MM.1S (cell line): ENCODE measurements at regions not wholly inside any gene's neighbourhood (a gene's known extent, or its start where the extent isn't known, plus 50 kb on each side); places are given as distances from the start of the nearest gene placed in this dataset.

ENCODE experiments used
- EZH2 ChIP-seq: fragments of 300-600 bp; sonication (generic); optimal IDR thresholded peaks from 2 replicates; pipeline ENCODE3; 2017; ENCODE audit warnings: low read depth, mild to moderate bottlenecking, antibody characterized with exemption, low read length, mixed read lengths
- EZH2phosphoT487 ChIP-seq: fragments of 300-600 bp; sonication (generic); IDR thresholded peaks from 2 replicates; pipeline ENCODE4 v1.6.1; 2018; ENCODE audit warnings: antibody characterized with exemption, low read length
- TF ChIP-seq, protein P1 (sequence below): fragments of 300-600 bp; sonication (generic); IDR thresholded peaks from 2 replicates; pipeline ENCODE4 v1.5.1; 2016; ENCODE audit warnings: antibody characterized with exemption, low read length, mixed read lengths

- TF ChIP-seq, protein P1, sequence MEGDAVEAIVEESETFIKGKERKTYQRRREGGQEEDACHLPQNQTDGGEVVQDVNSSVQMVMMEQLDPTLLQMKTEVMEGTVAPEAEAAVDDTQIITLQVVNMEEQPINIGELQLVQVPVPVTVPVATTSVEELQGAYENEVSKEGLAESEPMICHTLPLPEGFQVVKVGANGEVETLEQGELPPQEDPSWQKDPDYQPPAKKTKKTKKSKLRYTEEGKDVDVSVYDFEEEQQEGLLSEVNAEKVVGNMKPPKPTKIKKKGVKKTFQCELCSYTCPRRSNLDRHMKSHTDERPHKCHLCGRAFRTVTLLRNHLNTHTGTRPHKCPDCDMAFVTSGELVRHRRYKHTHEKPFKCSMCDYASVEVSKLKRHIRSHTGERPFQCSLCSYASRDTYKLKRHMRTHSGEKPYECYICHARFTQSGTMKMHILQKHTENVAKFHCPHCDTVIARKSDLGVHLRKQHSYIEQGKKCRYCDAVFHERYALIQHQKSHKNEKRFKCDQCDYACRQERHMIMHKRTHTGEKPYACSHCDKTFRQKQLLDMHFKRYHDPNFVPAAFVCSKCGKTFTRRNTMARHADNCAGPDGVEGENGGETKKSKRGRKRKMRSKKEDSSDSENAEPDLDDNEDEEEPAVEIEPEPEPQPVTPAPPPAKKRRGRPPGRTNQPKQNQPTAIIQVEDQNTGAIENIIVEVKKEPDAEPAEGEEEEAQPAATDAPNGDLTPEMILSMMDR: no peak
- TF ChIP-seq EZH2 (no peak), EZH2phosphoT487 (no peak)
These were observed 102.9 kb upstream of the APC start for GRCh38 chr5:112634796-112635195.
